HS-5 (cell line): ENCODE measurements at regions not wholly inside any gene's neighbourhood (a gene's known extent, or its start where the extent isn't known, plus 50 kb on each side); places are given as distances from the start of the nearest gene placed in this dataset.
"Not testable (repeated sequence)": the region's sequence is repeated elsewhere in the genome, so short reads cannot be mapped to it uniquely, and the experiment has no call there.

ENCODE experiments used
- DNase-seq: peaks from one replicate; pipeline ENCODE4 v3.0.0-alpha.2; 2012; ENCODE audit warnings: low read depth

DNA sequence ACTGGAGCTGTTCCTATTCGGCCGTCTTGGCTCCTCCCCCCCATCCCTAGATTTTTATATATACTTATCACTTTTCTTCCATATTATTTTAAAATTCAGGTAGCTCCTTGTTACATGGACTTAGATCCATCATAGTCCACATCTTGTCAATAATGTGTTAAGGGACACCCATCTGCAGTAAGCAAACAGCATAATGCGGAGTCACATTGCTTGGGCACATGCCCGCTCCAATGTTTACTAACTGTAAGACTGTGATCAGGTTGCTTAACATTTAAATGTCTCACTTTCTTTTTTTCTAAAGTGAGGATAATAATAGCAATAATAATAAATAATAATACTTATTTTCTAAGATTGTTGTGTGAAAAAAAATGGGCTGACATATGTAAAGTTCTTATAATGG, 303.2 kb upstream of the SOX14 start:
- no peak for DNase-seq

- no peak for DNase-seq
Observed at GRCh38 chr3:137463131-137463530, 301.0 kb upstream of the SOX14 start.

DNA sequence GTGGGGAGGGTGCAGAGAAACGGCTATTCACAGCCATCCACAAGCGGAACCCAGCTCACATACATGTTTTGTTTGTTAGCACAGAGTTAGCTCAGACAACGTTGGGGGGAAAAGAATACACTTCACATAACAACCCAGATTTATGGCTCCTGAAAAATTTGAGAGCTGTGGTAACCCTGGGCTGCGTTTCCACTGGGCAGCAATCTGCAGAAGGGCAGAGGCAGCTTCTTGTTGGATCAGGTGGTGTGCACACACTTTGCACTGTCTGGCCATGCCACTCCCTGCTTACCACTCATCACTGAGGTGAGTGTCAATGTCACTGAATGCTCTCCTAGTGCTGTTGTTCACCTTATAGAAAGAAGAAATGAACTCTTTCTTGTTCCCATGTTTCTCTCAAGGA, 299.8 kb upstream of the SOX14 start:
- no peak for DNase-seq

- DNase-seq = no peak
Observed at GRCh38 chr3:137468446-137468845, 295.7 kb upstream of the SOX14 start.

DNA sequence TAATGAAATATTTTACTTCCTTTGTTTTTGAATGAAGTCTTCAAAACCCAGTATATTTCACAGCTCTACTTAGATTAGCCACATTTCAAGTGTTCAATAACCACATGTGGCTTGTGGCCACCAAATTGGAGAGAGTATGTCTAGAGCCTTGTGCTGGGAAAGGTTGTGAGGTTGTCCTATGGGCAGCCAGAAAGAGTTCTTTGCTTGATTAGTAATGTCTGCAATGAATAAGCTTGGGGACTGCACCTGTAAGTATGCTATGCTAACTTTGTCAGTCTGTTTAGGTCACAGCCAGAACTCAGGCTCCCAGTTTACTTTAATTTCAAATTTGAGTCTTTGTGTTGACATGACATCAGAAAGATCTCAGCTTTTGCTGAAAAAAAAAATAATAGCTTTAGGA, 294.9 kb upstream of the SOX14 start:
- DNase-seq = no peak

- no peak for DNase-seq
Observed at GRCh38 chr3:137471130-137471529, 293.0 kb upstream of the SOX14 start.

DNA sequence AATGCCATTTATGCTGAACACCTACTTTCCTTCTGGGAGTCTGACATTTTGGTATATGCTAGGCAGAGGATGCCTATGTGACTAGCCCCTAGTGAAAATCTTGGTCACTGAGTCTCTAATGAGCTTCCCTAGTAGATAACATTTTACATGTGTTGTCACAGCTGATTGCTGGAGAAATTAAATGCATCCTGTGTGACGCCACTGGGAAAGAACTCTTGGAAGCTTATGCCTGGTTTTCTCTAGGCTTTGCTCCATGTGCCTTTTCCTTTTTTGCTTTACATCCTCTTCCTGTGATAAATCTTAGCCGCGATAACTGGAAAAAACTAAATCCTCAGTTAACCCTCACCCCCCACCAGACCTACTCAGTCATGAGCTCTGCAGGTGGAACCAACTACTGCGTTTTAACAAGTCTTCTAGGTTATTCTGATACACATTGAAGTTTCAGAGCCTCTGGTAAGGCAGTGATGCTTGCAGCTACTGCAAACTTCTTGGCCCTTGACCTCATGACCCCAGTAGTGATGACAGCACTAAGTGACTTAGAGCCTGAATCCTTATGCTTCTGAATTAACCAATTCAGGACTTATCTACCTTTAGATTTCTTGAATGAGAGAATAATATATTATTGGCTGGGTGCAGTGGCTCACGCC, 292.4 kb upstream of the SOX14 start:
- DNase-seq = no peak

GRCh38 chr3:137477614-137478013, 286.5 kb upstream of the SOX14 start:
- no peak for DNase-seq

- DNase-seq = no peak
Observed at GRCh38 chr3:137509354-137510045, 254.6 kb upstream of the SOX14 start.

DNA sequence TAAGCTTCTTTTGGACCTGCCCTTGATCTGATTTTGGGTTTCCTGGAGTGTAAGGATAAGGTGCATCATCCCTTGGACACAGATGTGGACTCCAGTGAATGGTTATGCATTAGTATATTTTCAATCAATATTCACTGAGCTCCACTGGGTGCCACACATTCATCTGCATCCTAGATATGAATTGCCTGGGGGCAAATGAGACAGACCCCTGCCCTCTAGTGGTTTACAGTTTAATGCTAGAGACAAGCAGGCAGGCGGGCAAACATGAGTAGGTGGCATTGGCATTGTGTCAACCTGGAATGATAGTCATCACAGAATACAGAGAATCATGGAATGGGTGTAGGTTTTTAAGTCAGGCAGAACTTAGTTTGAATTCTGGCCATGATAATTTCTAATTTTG, 252.5 kb upstream of the SOX14 start:
- DNase-seq = no peak

- DNase-seq = no peak
Observed at GRCh38 chr3:137514853-137515252, 249.3 kb upstream of the SOX14 start.

DNA sequence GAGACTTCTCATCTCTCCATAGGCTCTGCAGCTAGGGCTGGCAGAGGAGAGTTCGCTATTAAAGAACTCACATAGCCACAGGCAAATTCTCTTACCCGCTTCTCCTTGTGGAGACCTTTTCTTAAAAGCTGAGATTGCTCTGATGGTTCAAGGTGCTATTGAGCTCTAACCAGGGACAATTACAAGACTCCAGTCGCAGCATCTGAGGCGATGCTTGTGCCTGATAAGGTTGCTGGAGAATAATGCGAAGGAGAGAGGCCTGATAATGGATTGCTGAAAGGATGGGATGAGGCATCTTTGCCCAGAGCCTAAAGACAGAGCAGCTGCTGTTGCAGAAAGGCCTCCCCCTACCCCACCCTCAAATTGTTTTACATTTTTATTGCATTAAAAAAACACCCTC, 244.5 kb upstream of the SOX14 start:
- no peak for DNase-seq

DNA sequence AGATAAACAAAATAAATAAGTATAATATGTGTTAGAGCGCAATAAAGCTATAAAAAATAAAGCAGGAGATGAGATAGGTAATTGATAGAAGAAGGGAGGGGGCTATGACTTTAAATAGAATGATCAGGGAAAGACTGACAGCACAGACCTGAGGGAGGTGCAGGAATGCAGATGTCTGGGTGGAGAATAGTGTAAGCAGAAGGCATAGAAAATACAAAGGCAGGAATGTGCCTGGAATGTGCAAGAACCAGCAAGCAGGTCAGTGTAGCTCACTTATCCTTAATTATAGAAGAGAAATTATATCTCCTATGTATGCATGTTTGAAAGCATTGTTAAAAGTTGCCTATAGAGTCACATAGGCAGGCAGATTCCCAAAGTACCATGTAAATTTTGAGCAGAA, 239.4 kb upstream of the SOX14 start:
- DNase-seq = no peak

DNA sequence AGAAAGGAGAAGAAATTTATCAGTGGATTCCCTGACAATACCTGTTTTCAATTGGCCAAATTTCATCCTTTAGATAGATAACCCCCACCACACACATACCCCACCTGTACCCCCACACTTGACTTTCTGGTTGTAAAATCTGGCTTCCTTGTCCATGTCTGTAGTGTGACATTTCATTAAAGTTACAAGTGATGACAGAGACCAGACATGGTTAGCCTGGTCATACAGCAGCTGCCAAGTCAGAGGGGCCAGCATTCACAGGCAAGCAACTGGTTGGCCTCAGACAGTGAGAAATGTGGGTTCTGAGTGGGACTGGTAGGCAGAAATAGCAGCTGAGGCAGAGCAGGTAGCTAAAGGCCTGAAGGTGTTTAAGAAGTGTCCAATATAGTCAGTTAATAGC, 238.6 kb upstream of the SOX14 start:
- no peak for DNase-seq

DNA sequence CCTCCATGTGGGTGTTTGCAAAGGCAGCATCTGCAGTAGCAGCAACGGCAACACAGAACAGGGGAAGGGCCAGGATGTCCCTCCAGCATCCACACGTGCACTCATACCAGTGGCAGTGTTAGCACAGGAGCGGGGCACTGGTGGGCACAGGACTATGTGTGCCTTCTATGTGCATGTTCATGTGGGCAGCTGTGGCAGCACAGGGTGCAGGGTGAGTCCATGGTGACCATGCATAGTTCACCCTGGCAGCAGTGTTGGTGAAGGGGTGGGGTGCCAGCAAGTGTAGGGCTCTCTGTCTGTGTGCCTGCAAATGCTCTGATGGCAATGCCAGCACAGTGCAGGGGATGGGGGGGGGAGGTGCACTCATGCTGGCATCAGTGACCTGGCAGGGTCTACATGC, 222.1 kb upstream of the SOX14 start:
- DNase-seq = no peak

- no peak for DNase-seq
Observed at GRCh38 chr3:137554242-137554641, 209.9 kb upstream of the SOX14 start.

DNA sequence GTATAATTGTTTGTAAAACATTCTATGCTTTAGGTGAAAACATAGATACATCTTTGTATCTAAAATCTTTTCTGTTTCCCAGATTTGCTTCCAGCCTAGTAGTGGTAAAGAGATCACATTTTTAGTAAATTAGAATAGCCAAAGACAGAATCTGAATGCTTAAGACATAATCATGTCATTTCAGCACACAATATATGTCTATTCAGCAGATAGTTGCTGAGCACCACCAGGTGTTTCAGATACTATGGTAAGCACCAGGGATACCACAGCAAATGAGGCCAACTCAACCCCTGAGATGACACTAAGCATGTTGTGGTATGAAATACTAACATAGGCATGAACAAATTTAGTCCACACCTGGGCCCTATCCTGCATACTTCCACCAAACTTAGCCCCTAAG, 195.2 kb upstream of the SOX14 start:
- DNase-seq = no peak

DNA sequence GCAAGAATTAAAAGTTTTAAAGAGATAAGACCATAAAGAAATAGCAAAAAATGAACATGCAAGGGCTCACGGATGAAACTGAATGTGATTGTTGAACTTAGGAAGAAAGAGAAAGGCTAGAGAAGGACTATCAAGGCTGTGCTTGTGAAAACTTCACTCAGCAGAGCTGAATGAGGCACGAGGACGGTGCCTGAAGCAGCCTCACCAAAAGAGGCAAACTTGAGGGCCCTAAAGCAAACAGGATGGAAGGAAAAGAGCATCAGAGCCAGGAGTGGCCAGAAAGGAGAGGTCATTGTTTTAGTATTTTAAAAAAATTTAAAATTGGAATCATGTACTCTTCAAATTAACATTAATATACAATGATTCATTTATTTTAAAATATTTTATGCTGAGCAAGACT, 191.2 kb upstream of the SOX14 start:
- DNase-seq = no peak

- DNase-seq = no peak
Observed at GRCh38 chr3:137582484-137582883, 181.6 kb upstream of the SOX14 start.

- DNase-seq = no peak
Observed at GRCh38 chr3:137583256-137583655, 180.9 kb upstream of the SOX14 start.

DNA sequence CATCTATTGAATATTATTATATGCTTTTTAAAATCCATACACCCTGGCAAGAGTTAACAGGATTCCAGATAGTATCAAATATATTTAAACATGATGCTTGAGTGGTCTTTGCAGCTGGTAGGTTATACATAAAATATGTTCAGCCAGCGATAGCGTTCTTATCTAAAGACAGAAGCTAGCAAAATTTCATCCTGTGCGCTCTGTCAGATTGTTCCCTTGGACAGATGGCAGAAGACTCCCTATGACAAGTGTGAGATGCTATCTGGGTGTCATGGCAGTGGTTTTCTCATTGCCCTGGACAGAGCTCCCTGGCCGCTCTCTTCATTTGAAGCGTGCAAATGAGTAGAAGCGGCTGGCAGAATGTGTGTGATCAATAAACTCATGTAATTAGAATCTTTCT, 175.2 kb upstream of the SOX14 start:
- DNase-seq = no peak

GRCh38 chr3:137595415-137595814, 168.7 kb upstream of the SOX14 start:
- DNase-seq = not testable (repeated sequence)

- no peak for DNase-seq
Observed at GRCh38 chr3:137610723-137611122, 153.4 kb upstream of the SOX14 start.

DNA sequence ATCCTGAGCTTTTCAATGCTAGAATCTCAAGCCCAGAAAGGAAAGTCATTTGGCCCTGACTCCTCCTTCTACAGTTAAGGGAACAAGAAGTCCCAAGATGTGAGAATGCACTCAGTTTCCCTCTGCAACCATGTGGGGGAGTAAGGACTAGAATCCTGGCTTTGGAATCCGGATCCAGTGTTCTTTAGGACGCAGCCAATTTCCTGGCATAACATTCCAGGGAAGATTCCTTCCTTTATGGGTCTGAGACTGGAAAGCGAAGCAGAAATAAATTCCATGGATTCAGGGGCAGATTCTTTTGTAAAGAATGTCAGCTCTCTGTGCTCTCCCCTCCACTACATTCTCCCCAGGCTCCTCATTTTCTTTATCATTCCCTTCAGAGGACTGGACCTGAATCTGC, 151.8 kb upstream of the SOX14 start:
- no peak for DNase-seq
